Activated CD4-positive, alpha-beta T cell treated with anti-CD3 and anti-CD28 coated beads, Interleukin-2, amount 10 ng/mL, durations not matched to agents 24 days and 14 days (primary cell): ENCODE measurements at regions not wholly inside any gene's neighbourhood (a gene's known extent, or its start where the extent isn't known, plus 50 kb on each side); places are given as distances from the start of the nearest gene placed in this dataset.
"Not testable (repeated sequence)": the region's sequence is repeated elsewhere in the genome, so short reads cannot be mapped to it uniquely, and the experiment has no call there.

ENCODE experiments used
- DNase-seq: peaks from one replicate; pipeline ENCODE4 v3.0.0; 2022
- H3K27ac Mint-ChIP-seq: one replicate; pipeline ENCODE4 v1.8.0; 2022; ENCODE audit warnings: mild to moderate bottlenecking, mixed read lengths
- H3K27me3 Mint-ChIP-seq: one replicate; pipeline ENCODE4 v1.8.0; 2022; ENCODE audit warnings: mixed read lengths
- H3K36me3 Mint-ChIP-seq: one replicate; pipeline ENCODE4 v1.8.0; 2022; ENCODE audit warnings: low read depth, mild to moderate bottlenecking, mixed read lengths
- H3K4me1 Mint-ChIP-seq: one replicate; pipeline ENCODE4 v1.8.0; 2021; ENCODE audit warnings: mixed read lengths
- H3K4me3 Mint-ChIP-seq: one replicate; pipeline ENCODE4 v1.8.0; 2022; ENCODE audit warnings: mild to moderate bottlenecking, moderate library complexity, mixed read lengths
- H3K9me3 Mint-ChIP-seq: one replicate; pipeline ENCODE4 v1.8.0; 2021; ENCODE audit warnings: mixed read lengths
- intact Hi-C: fragments of 100-400 bp; cut with micrococcal nuclease; formaldehyde crosslinking; loops from one replicate; pipeline ENCODE4 v1.15.1; 2023

DNA sequence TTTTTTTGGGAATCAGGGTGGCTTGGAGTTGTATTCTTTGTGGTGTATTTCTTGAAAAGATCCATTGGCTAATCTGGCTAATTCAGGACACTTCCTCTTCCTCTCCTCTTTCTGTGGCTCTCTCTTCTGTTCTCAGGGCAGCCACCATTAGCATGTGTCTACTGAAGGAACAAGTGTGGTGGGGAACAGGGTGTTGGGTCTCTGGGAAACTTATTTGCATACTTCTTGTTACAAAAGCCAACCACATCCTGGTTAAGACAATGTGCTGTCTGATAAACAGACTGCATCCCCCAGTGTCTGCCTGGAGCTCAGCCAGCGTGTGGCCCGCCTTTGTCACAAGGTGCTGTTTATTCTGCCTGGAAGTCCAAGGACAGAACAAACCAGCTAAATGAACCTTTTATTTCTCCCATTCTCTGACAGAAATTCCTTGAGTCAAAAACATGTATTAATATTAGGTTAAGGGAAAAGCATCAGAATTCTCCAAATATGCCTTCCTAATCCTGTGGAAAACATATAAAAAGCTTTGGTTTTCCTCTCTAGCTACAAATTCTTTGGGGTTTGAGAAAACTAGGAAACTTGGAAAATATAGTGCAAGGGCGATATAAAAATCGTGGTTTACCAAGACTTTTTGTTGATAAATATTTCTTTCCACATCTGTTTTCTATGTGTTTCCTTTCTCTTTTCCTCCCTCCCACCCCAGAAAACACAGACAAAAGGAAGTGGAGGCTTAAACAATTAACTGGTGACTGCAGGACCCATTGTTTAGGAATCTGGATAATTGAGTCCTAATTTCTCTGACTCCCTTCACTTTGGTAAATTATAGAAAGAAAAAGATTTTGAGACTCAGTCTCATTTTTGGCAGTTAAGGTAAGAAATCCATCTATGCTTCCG, 203.6 kb downstream of the SPRY1 start:
- peak; percentile 83 for DNase-seq
- Mint-ChIP-seq H3K27me3 (peaks cover 2% of the 10 kb centered on the region), H3K36me3 (no peaks in the 10 kb centered on the region), H3K4me3 (peak overlapping the region; percentile 51), H3K9me3 (peaks cover 10% of the 10 kb centered on the region), H3K27ac (peak overlapping the region; percentile 76), H3K4me1 (peaks cover 33% of the 10 kb centered on the region)
- intact Hi-C loops = loop anchor here (5.0 kb wide), 1 partner anchor 72 kb away; no protein-coding TSS in a partner anchor

- intact Hi-C loops = loop anchor here (5.0 kb wide), 1 partner anchor 71 kb away; no protein-coding TSS in a partner anchor
- peaks cover 2% of the 10 kb centered on the region for H3K27me3 Mint-ChIP-seq
- peaks cover 35% of the 10 kb centered on the region for H3K4me1 Mint-ChIP-seq
- no peak for DNase-seq
- H3K4me3 Mint-ChIP-seq = no peak overlapping the region
- H3K9me3 Mint-ChIP-seq = peaks cover 9% of the 10 kb centered on the region
- H3K27ac Mint-ChIP-seq = no peak overlapping the region
- H3K36me3 Mint-ChIP-seq = no peaks in the 10 kb centered on the region
These were observed 204.7 kb downstream of the SPRY1 start for GRCh38 chr4:123600987-123601904.

- H3K9me3 Mint-ChIP-seq = peaks cover 6% of the 10 kb centered on the region
- H3K27me3 Mint-ChIP-seq = peaks cover 2% of the 10 kb centered on the region
- no peaks in the 10 kb centered on the region for H3K36me3 Mint-ChIP-seq
- H3K27ac Mint-ChIP-seq = no peak overlapping the region
- H3K4me1 Mint-ChIP-seq = peaks cover 41% of the 10 kb centered on the region
- intact Hi-C loops = loop anchor here (5.0 kb wide), 1 partner anchor 70 kb away; no protein-coding TSS in a partner anchor
- no peak overlapping the region for H3K4me3 Mint-ChIP-seq
- no peak for DNase-seq
These were observed 205.4 kb downstream of the SPRY1 start for GRCh38 chr4:123602007-123602406.

- H3K4me3 Mint-ChIP-seq = no peak overlapping the region
- no peak overlapping the region for H3K27ac Mint-ChIP-seq
- DNase-seq = no peak
- intact Hi-C loops = loop anchor here (5.0 kb wide), 1 partner anchor 69 kb away; no protein-coding TSS in a partner anchor
- H3K4me1 Mint-ChIP-seq = peaks cover 40% of the 10 kb centered on the region
- no peaks in the 10 kb centered on the region for H3K27me3 Mint-ChIP-seq
- H3K36me3 Mint-ChIP-seq = no peaks in the 10 kb centered on the region
- H3K9me3 Mint-ChIP-seq = peaks cover 10% of the 10 kb centered on the region
These were observed 206.6 kb downstream of the SPRY1 start for GRCh38 chr4:123603165-123603564.

- DNase-seq, H3K4me3 Mint-ChIP-seq, H3K36me3 Mint-ChIP-seq, intact Hi-C loops, H3K27ac Mint-ChIP-seq, H3K27me3 Mint-ChIP-seq: not testable (repeated sequence)
- Mint-ChIP-seq H3K4me1 (peaks cover 18% of the 10 kb centered on the region), H3K9me3 (peaks cover 10% of the 10 kb centered on the region)
These were observed 209.2 kb downstream of the SPRY1 start for GRCh38 chr4:123605797-123606196.

DNA sequence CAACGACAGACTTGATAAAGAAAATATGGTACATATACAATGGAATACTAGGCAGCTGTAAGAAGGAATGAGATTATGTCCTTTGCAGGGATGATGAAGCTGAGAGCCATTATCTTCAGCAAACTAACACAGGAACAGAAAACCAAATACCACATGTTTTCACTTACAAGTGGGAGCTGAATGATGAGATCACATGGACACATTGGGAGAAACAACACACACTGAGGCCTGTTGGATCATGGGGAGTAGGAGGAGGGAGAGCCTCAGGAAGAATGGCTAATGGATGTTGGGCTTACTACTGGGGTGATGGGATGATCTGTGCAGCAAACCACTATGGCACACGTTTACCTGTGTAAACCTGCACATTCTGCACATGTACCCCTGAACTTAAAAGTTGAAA, 209.7 kb downstream of the SPRY1 start:
- peaks cover 1% of the 10 kb centered on the region for H3K36me3 Mint-ChIP-seq
- DNase-seq = no peak
- intact Hi-C loops = no loop called here
- peaks cover 16% of the 10 kb centered on the region for H3K4me1 Mint-ChIP-seq
- peaks cover 10% of the 10 kb centered on the region for H3K9me3 Mint-ChIP-seq
- no peak overlapping the region for H3K4me3 Mint-ChIP-seq
- no peaks in the 10 kb centered on the region for H3K27me3 Mint-ChIP-seq
- no peak overlapping the region for H3K27ac Mint-ChIP-seq

DNA sequence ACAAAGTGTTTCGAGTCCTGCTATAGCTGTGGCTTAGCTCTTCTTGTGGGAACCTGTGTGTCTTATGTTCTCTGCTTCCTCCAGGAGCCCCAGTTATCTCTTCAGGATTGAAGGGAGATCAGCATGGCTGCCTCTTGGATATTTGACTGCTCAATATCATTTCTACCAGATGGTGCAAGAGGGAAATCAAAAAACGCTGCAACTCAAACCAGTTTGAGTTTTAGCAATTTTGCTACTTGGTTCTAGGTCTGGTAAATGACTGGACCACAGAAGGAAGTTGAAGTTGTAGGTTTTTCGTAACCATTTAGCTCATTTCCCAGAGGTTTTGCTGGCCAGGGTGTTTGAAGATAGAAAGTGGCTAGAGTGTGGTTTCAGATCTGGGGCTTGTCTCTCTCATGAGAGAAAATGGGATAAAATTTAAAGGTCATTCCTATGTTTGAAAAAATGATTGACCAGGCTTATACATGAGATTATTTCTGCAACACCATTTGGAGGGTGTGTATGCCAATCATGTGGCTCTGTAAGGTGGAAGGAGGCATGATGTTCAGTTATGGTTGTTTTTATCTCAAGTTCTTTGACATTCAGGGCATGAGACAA, 210.4 kb downstream of the SPRY1 start:
- peaks cover 1% of the 10 kb centered on the region for H3K36me3 Mint-ChIP-seq
- peak overlapping the region; percentile 26 for H3K4me3 Mint-ChIP-seq
- DNase-seq = no peak
- H3K27me3 Mint-ChIP-seq = no peaks in the 10 kb centered on the region
- H3K4me1 Mint-ChIP-seq = peaks cover 14% of the 10 kb centered on the region
- H3K27ac Mint-ChIP-seq = peak overlapping the region; percentile 56
- intact Hi-C loops = no loop called here
- peaks cover 10% of the 10 kb centered on the region for H3K9me3 Mint-ChIP-seq

GRCh38 chr4:123609829-123610228, 213.2 kb downstream of the SPRY1 start:
- peaks cover 8% of the 10 kb centered on the region for H3K9me3 Mint-ChIP-seq
- peaks cover 1% of the 10 kb centered on the region for H3K36me3 Mint-ChIP-seq
- intact Hi-C loops = no loop called here
- H3K4me1 Mint-ChIP-seq = peaks cover 13% of the 10 kb centered on the region
- H3K27me3 Mint-ChIP-seq = no peaks in the 10 kb centered on the region
- H3K4me3 Mint-ChIP-seq = no peak overlapping the region
- no peak for DNase-seq
- no peak overlapping the region for H3K27ac Mint-ChIP-seq

- peaks cover 10% of the 10 kb centered on the region for H3K4me1 Mint-ChIP-seq
These were observed 217.2 kb downstream of the SPRY1 start for GRCh38 chr4:123613586-123614344.

DNA sequence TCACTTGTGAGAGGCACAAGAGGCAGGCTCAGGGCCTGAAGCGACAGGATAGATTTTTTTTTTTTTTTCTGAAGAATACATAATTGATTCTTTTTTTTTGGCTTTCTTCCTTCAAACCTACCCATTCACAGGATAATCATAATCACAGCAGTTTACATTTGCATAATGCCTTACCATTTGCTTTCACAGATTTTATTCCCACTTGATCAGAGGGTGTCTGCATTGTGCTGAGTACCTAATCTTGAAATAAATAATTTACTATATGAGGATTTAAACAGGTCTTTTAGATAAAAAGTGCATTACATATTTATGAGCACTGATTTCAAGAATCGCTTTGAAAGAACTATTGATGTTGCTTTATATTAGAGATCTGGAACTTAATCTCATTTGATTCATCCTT, 219.3 kb downstream of the SPRY1 start:
- no peak overlapping the region for H3K27ac Mint-ChIP-seq
- H3K9me3 Mint-ChIP-seq = peaks cover 10% of the 10 kb centered on the region
- intact Hi-C loops = no loop called here
- H3K36me3 Mint-ChIP-seq = no peaks in the 10 kb centered on the region
- no peak for DNase-seq
- peaks cover 6% of the 10 kb centered on the region for H3K27me3 Mint-ChIP-seq
- H3K4me1 Mint-ChIP-seq = peaks cover 10% of the 10 kb centered on the region
- no peak overlapping the region for H3K4me3 Mint-ChIP-seq

More at GRCh38 chr4:123613586-123614344, 217.2 kb downstream of the SPRY1 start:
- peaks cover 1% of the 10 kb centered on the region for H3K36me3 Mint-ChIP-seq
- H3K9me3 Mint-ChIP-seq = peaks cover 7% of the 10 kb centered on the region
- no peaks in the 10 kb centered on the region for H3K27me3 Mint-ChIP-seq
- DNase-seq = no peak
- intact Hi-C loops = no loop called here
- H3K27ac Mint-ChIP-seq = no peak overlapping the region
- no peak overlapping the region for H3K4me3 Mint-ChIP-seq

- H3K27ac Mint-ChIP-seq = no peak overlapping the region
- H3K9me3 Mint-ChIP-seq = peaks cover 10% of the 10 kb centered on the region
- H3K4me1 Mint-ChIP-seq = peaks cover 11% of the 10 kb centered on the region
- peaks cover 6% of the 10 kb centered on the region for H3K27me3 Mint-ChIP-seq
- DNase-seq = peak; percentile 83
- intact Hi-C loops = no loop called here
- no peak overlapping the region for H3K4me3 Mint-ChIP-seq
- H3K36me3 Mint-ChIP-seq = no peaks in the 10 kb centered on the region
These were observed 220.4 kb downstream of the SPRY1 start for GRCh38 chr4:123616951-123617461.

DNA sequence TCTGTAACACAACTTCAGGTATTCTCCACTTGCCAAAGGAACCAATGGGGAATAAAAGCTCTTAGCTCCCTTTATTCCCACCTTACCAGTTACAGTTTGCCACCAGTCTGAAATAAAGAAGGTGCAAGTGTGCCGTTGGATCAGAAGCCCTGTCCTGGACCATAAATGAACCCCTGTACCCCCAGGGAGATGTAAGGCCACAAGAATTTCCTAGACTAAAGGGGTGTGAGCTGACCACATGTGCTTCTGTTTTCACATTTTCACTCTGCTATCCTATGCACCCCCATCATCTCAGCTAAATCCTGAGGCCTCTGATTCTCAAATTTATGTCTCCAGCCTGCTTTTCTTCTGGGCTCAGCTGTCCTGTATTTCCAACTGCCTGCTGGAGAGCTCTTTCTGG, 221.2 kb downstream of the SPRY1 start:
- Mint-ChIP-seq H3K9me3 (peaks cover 10% of the 10 kb centered on the region), H3K27ac (no peak overlapping the region), H3K4me3 (no peak overlapping the region), H3K4me1 (peaks cover 11% of the 10 kb centered on the region), H3K27me3 (peaks cover 6% of the 10 kb centered on the region), H3K36me3 (no peaks in the 10 kb centered on the region)
- DNase-seq = no peak
- intact Hi-C loops = no loop called here

DNA sequence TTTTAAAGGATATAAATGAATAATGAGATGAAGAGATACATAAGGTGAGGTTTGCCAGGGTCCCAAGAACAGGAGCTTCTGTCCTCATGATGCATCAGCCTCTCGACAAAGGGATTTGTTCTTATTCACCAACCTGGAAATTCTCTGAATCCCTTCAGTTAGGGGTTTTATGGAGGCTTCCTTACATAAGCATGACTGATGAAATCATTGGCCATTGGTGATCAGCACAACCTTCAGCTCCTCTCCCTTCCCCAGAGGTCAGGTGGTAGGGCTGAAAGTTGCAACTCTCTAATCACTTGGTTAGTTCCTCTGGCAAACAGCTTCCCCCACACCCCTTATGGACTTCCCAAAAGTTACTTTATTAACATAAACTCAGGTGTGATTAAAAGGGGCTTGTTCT, 222.0 kb downstream of the SPRY1 start:
- Mint-ChIP-seq H3K27me3 (peaks cover 6% of the 10 kb centered on the region), H3K36me3 (no peaks in the 10 kb centered on the region), H3K4me1 (peaks cover 11% of the 10 kb centered on the region), H3K27ac (no peak overlapping the region), H3K9me3 (peaks cover 10% of the 10 kb centered on the region), H3K4me3 (no peak overlapping the region)
- no peak for DNase-seq
- intact Hi-C loops = no loop called here
